Psoas muscle (tissue), 7 donors: ENCODE measurements at regions not wholly inside any gene's neighbourhood (a gene's known extent, or its start where the extent isn't known, plus 50 kb on each side); places are given as distances from the start of the nearest gene placed in this dataset.
"Not testable (repeated sequence)": the region's sequence is repeated elsewhere in the genome, so short reads cannot be mapped to it uniquely, and the experiment has no call there.

Experiments
- ATAC-seq, 4 donors: fragments of 200-7000 bp; cut with Tn5 transposase; one replicate each; pipeline ENCODE4 v1.9.1; 2020; ENCODE audit warnings: moderate library complexity in 3 of 4, mild to moderate bottlenecking in 2 of 4
- DNase-seq, 2 donors: peaks; one replicate each; pipeline ENCODE4 v3.0.0-alpha.2; 2020
- H3K27ac ChIP-seq: fragments of 200-600 bp; one replicate; pipeline ENCODE4 v1.8.0; 2022
- H3K27me3 ChIP-seq, 3 donors: fragments of 200-600 bp in 1 of 3; one replicate each; pipeline versions ENCODE4 v1.6.1 to v1.8.0; 2013 to 2022; ENCODE audit warnings: low read length in 2 of 3, mild to moderate bottlenecking in 2 of 3, moderate library complexity in 1 of 3; ENCODE audit not compliant: insufficient read depth in 3 of 3
- H3K36me3 ChIP-seq, 2 donors: fragments of 200-600 bp in 1 of 2; one replicate each; pipeline versions ENCODE4 v1.6.1 to v1.8.0; 2013 to 2022; ENCODE audit warnings: low read depth in 1 of 2, mild to moderate bottlenecking in 1 of 2, moderate library complexity in 1 of 2; ENCODE audit not compliant: insufficient read depth in 1 of 2
- H3K4me1 ChIP-seq: fragments of 200-600 bp; one replicate; pipeline ENCODE4 v1.8.0; 2022
- H3K4me3 ChIP-seq: fragments of 200-600 bp; one replicate; pipeline ENCODE4 v1.8.0; 2022; ENCODE audit warnings: mild to moderate bottlenecking
- H3K9me3 ChIP-seq: fragments of 200-600 bp; one replicate; pipeline ENCODE4 v1.8.0; 2022
- WGBS, 3 donors: extraction: QIAGEN DNeasy Blood & Tissue Kit; methylation state at CpG; one replicate each; pipeline versions ENCODE4 v1.1.6 to v1.1.7; 2013; 5-methylcytosine and 5-hydroxymethylcytosine counted together
- intact Hi-C, 2 donors: fragments of 100-400 bp; cut with DNase I; formaldehyde crosslinking; loops; one replicate each; pipeline versions ENCODE4 v1.11.0 to v1.14.2; 2022
- TF ChIP-seq, protein P1 (sequence below): fragments of 200-600 bp; IDR thresholded peaks from one replicate; pipeline ENCODE4 v1.8.0; 2022; ENCODE audit warnings: antibody characterized with exemption
- donor health status: healthy with polysubstance abuse.
- donor health status: DM: no; HTN: no; CAD: no; lungs with moderate emphysema.
- donor health status: Bipolar disorder and iron deficiency.
- donor health status: healthy.
- donor health status: DM: yes; HTN: yes; CAD: no.
- donor health status: DM: no; HTN: no; CAD: no.
- donor health status: DM: yes; HTN: yes; CAD: no.

DNA sequence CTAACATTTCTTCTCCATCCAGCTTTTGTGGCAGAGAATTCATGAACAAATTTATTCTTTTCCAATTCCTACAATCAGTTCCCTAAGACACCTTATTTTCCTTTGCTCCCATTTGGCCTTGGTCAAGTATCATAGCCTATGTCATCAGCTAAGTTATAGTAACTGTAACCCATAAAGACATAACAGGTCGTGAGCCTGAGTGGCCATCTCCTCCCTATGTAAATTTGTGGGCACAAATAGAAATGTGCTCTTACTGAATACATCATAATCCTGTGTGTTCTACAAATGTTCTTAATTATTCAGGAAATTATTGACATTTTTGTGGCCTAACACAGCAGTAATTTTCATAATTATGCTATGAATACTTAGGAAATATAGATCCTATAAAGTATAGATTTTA is 108.9 kb upstream of the ZNF717 start:
- H3K9me3 ChIP-seq: no peaks in the 10 kb centered on the region
- H3K36me3 ChIP-seq: no peaks in the 10 kb centered on the region
- TF ChIP-seq, protein P1, sequence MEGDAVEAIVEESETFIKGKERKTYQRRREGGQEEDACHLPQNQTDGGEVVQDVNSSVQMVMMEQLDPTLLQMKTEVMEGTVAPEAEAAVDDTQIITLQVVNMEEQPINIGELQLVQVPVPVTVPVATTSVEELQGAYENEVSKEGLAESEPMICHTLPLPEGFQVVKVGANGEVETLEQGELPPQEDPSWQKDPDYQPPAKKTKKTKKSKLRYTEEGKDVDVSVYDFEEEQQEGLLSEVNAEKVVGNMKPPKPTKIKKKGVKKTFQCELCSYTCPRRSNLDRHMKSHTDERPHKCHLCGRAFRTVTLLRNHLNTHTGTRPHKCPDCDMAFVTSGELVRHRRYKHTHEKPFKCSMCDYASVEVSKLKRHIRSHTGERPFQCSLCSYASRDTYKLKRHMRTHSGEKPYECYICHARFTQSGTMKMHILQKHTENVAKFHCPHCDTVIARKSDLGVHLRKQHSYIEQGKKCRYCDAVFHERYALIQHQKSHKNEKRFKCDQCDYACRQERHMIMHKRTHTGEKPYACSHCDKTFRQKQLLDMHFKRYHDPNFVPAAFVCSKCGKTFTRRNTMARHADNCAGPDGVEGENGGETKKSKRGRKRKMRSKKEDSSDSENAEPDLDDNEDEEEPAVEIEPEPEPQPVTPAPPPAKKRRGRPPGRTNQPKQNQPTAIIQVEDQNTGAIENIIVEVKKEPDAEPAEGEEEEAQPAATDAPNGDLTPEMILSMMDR: no peak
- DNase-seq: no peak
- H3K4me1 ChIP-seq: no peaks in the 10 kb centered on the region
- no peaks in the 10 kb centered on the region for H3K27me3 ChIP-seq
- 53 to 62% (median 53%) methylated on average over 1 of the region's 1 CpG for WGBS, 3 donors
- ATAC-seq: no peak
- H3K4me3 ChIP-seq: no peak overlapping the region
- no peak overlapping the region for H3K27ac ChIP-seq
- intact Hi-C loops: no loop called here

DNA sequence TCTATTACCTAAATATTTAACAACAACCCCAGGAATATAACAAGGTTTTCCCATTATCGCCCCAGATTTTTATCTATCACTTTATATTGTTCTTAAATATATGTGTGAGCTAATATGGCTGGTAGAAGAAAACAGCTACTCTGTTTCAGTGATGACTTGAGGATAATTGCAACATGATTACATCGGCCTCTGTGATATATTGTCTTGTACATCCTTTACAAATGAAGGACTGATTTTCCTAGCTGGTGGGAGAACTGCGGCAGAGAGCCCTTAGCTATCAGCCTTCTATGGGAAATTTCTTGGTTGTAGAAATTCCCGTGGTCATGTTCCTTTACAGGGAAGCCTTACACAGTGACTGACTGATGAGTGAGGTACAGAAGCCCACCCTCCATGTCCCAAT is 110.9 kb upstream of the ZNF717 start:
- no peaks in the 10 kb centered on the region for H3K27me3 ChIP-seq
- no peaks in the 10 kb centered on the region for H3K4me1 ChIP-seq
- intact Hi-C loops: no loop called here
- ATAC-seq: no peak
- no peaks in the 10 kb centered on the region for H3K9me3 ChIP-seq
- TF ChIP-seq, protein P1: no peak
- H3K4me3 ChIP-seq: no peak overlapping the region
- no peak for DNase-seq
- H3K36me3 ChIP-seq: no peaks in the 10 kb centered on the region
- H3K27ac ChIP-seq: no peak overlapping the region
- WGBS, 3 donors: 83 to 93% (median 91%) methylated on average over 4 of the region's 4 CpGs

DNA sequence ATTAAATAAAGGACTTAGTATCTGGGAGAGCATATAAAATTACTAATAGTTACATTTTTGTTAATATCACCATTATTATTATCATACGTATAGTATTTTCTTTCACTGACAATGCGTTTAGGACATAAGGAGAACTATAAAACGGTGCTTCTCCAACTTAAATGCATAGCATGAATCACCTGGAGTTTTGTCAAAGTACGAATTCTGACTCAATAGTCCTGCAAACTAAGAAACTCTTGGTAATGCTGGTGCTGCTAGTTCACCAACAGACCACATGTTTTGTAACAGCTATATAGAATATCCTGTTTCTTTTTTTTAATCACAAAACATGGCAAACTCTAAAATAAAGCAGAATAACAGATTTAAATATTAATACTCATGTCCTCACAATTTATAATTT is 116.1 kb upstream of the ZNF717 start:
- H3K4me3 ChIP-seq, H3K27ac ChIP-seq, ATAC-seq, DNase-seq, H3K36me3 ChIP-seq, H3K9me3 ChIP-seq, H3K27me3 ChIP-seq, intact Hi-C loops, H3K4me1 ChIP-seq: not testable (repeated sequence)
- WGBS, 3 donors: 73 to 83% (median 75%) methylated on average over 4 of the region's 4 CpGs

DNA sequence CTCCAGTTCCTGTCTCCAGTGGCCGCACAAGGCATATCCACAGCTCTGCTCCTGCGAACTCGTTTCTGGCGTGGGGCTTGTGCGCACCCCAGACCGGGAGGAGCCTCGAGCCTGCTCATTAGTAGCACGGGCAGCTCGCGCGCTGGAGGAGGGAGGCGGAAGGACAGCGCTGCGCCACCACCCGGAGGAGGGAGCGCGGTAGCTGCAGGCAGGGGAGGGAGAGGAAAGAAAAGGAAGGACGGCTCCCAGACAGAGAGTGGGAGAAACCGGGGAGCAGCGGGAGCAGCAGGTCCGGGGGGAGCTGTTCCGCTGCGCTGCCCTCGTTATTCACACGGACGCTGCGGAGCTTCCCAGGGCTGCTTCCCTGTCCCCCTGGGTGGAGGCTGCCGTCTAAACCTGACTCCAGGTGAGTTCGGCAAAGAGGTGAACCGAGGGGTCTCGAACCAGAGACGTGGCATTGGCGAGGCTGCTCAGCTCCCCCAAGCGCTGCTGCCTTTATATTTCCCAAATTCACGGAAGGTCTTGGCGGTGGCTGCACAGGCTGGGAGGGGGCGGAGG is 121.3 kb upstream of the ZNF717 start:
- H3K4me3 ChIP-seq: no peak overlapping the region

DNA sequence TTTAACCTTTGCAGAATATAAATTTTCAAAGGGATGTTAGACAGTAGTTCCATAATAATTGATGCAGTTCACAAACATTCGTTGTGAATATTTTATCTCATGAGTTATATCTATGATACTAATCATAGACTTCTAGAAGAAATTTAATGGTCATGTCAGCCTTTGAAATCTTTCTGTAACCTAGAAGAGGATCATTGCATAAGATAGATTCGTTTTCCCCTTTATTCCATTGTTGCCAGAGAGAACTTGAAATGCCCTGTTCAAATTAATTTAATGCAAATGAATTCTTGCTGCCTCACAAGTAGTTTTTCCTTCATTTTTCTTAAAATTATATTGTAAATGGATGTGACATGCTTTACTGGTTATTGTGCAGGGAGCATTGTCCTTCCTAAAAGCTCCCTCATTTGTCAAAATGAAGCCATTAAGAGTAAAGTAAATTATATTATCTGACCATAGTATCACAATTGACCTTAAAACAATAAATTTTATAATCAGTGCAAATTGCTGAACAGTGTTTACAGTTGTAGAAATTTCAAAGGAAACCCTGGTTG is 128.5 kb upstream of the ZNF717 start:
- intact Hi-C loops: no loop called here
- 52 to 62% (median 61%) methylated on average over 2 of the region's 2 CpGs for WGBS, 3 donors
- ATAC-seq: no peak
- Histone ChIP-seq H3K9me3 (no peaks in the 10 kb centered on the region), H3K27me3 (no peaks in the 10 kb centered on the region), H3K36me3 (no peaks in the 10 kb centered on the region), H3K4me1 (no peaks in the 10 kb centered on the region), H3K4me3 (no peak overlapping the region), H3K27ac (no peak overlapping the region)
- TF ChIP-seq, protein P1: no peak
- no peak for DNase-seq

More for the DNA sequence above, 121.3 kb upstream of the ZNF717 start:
- H3K4me1 ChIP-seq: no peaks in the 10 kb centered on the region
- no peaks in the 10 kb centered on the region for H3K36me3 ChIP-seq
- intact Hi-C loops: no loop called here
- 1% methylated on average over 33 to 37 of the region's 37 CpGs for WGBS, 3 donors
- ATAC-seq: no peak
- TF ChIP-seq, protein P1: no peak
- no peaks in the 10 kb centered on the region for H3K9me3 ChIP-seq
- DNase-seq: peak; percentile 12 to 30
- peaks cover 0 to 7% (median 3%) of the 10 kb centered on the region in 3 donors for H3K27me3 ChIP-seq
- no peak overlapping the region for H3K27ac ChIP-seq

DNA sequence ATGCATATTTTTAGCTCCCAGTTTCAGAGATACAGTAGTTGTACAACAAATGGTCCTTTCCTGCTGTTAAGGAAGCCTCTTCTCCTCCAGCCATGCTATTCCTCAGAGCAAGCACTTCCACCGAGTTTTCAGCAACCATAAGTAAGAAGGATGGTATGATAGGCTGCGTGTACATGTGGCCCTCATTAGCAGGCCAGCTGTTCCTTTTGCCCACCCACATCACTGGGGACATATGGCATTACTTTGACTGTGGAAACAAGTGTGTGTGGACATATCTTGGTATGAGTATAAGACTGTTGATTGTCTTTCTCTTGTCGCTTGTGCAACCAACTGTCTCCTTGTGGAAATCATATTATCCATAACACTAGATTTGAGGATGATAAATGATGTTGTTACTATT is 129.4 kb upstream of the ZNF717 start:
- H3K9me3 ChIP-seq, H3K4me3 ChIP-seq, H3K27me3 ChIP-seq, intact Hi-C loops, ATAC-seq, H3K36me3 ChIP-seq, H3K27ac ChIP-seq, DNase-seq, H3K4me1 ChIP-seq: not testable (repeated sequence)
- 56 to 62% (median 59%) methylated on average over 3 of the region's 3 CpGs for WGBS, 3 donors
